ENCODE measurements at regions not wholly inside any gene's neighbourhood (a gene's known extent, or its start where the extent isn't known, plus 50 kb on each side); places are given as distances from the start of the nearest gene placed in this dataset.
"Not testable (repeated sequence)": the region's sequence is repeated elsewhere in the genome, so short reads cannot be mapped to it uniquely, and the experiment has no call there.

GRCh38 chr1:73842436-73842835 is 355.5 kb downstream of the LRRIQ3 start:
- no peak for DNase-seq (ENCODE audit: low read depth)

- DNase-seq (ENCODE audit: low read depth): peak; percentile 29
Observed at GRCh38 chr1:73839922-73840321, 358.1 kb downstream of the LRRIQ3 start.

DNA sequence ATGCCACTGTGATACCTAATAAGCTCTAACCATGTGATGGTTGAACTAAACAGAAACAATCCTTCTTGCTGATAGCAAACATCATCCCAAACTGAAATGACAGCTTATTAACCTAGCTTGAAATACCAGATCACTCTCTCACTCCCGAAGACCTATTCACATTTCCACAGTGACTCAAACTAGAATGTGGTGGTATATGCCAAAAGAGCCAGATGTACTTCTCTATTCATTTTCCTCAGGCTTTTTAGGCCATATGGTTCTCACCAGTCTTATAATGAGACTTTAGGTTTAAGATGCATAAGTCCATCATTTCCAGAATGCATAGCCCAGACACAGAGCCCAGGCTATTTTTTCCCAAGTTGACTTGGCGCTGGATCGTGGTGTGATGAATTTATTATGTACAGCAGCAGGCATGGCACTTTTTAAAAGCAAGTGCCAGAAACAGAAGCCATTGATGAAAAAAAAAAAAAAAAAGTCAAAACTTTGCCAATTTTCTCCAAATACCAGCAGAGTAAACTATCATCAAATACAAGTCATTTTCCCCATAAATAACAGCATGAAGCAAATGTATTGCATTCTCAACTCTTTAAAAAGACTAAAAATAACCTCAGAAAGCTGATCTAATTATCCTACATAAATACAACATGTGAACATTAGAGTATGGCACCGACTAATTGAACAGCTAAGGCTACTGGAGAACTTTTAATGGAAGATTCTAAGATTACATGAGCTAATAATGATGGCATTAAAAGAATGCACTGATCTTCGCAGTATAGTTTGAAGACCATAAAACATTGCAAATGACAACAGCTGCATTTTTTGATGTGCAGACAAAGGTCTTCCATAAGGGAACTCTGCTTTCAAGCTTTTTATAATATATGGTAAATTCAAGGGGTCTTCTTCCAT is 365.4 kb downstream of the LRRIQ3 start:
- DNase-seq (ENCODE audit: low read depth): no peak

GRCh38 chr1:73827283-73827682 is 370.7 kb downstream of the LRRIQ3 start:
- not testable (repeated sequence) for DNase-seq (ENCODE audit: low read depth)

GRCh38 chr1:73824065-73824464 is 373.9 kb downstream of the LRRIQ3 start:
- no peak for DNase-seq (ENCODE audit: low read depth)

- DNase-seq (ENCODE audit: low read depth): no peak
Observed at GRCh38 chr1:73821520-73821919, 376.5 kb downstream of the LRRIQ3 start.

- no peak for DNase-seq (ENCODE audit: low read depth)
Observed at GRCh38 chr1:73820843-73821242, 377.1 kb downstream of the LRRIQ3 start.

- DNase-seq (ENCODE audit: low read depth): no peak
Observed at GRCh38 chr1:73813716-73814115, 384.3 kb downstream of the LRRIQ3 start.

DNA sequence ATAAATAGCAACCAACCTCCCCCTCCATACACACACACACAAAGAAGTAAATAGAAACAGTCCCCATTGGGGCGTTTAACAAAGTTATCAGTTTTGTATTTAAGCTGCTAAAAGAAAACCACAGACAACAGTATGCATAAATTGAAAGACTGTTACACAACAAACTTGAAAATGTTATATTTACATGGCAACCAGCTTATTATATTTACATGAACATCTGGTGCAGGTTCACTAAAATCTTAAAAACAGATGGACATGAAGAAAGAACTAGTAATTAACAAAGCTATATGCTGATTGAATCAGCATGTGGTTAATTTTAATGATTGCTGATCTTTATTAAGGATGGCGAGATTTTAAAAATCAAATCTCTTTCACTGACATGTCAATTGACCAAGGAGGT is 384.7 kb downstream of the LRRIQ3 start:
- DNase-seq (ENCODE audit: low read depth): no peak

DNA sequence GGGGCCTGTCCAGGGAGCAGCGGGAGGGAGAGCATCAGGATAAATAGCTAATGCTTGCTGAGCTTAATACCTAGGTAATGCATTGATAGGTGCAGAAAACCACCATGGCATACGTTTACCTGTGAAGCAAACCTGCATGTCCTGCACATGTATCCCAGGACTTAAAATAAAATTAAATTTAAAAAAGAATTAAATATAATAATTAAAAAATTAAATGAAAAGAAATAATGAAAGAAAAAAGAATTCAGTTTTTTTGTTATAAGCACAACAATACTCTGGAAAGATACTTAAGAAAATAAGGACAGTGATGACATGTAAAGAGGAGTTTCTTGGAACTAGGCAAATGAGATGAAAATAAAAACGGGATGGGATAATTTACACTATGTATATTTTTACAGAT is 386.2 kb downstream of the LRRIQ3 start:
- DNase-seq (ENCODE audit: low read depth): no peak

- DNase-seq (ENCODE audit: low read depth): no peak
Observed at GRCh38 chr1:73804935-73805334, 393.0 kb downstream of the LRRIQ3 start.

DNA sequence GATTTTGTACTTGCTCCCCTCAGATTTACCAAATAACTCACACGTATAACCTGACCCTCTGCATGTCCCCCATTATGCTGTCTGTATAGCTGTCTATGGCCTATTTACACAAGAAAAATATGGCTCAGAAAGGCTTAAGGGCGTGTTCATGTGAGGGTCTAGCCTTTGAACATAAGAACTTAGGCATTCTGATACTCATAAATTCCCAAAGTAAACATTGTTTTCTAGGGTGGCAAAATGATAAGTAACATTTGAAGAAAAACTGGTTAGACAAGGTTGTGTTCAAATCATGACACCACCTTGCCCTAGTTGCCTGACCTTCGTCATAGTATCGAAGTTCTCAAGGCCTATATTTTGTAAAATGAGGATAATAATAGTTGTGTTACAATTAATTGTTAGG is 394.6 kb downstream of the LRRIQ3 start:
- DNase-seq (ENCODE audit: low read depth): no peak

- peak; percentile 23 for DNase-seq (ENCODE audit: low read depth)
Observed at GRCh38 chr1:73801912-73802429, 396.0 kb downstream of the LRRIQ3 start.

- DNase-seq (ENCODE audit: low read depth): peak; percentile 59
Observed at GRCh38 chr1:73800376-73800775, 397.6 kb downstream of the LRRIQ3 start.

- no peak for DNase-seq (ENCODE audit: low read depth)
Observed at GRCh38 chr1:73789965-73790364, 408.0 kb downstream of the LRRIQ3 start.

DNA sequence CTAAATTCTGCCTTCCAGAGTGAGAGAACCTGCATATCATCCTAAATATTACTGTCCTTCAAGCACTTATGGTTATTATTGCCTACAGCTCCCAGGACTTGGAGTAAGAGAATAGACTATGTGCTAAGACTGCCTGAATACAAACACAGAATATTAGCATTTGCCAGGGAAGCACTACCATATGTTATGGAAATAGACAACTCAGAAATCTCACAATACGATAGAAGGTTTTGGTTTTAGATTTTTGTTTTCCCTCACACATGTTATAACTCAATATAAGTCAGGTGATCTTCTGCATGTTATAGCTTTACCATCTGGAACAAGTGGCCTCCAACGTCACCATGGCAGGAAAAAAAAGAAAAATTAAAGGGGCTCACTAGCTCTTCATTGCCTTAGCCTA is 413.9 kb downstream of the LRRIQ3 start:
- no peak for DNase-seq (ENCODE audit: low read depth)

- DNase-seq (ENCODE audit: low read depth): no peak
Observed at GRCh38 chr1:73783352-73783751, 414.6 kb downstream of the LRRIQ3 start.

DNA sequence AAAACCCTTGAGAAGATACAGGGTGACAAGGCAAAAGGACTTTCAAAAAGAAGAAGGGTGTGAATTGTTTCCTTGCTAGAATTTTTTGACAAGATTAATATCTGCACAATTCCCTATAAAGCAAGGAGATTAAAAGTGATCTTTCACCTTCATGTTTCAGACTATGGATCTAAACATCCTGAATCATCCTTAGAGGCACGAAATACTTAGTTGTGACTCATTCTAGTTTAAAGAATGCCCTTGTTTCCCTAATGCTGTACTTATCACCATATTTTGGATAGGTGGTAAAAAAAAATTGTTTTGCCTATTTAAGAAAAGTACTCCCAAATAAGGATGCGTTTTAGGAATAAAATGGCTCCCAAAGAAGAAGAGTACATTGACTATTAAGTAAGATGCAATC is 415.1 kb downstream of the LRRIQ3 start:
- DNase-seq (ENCODE audit: low read depth): peak; percentile 16

GRCh38 chr1:73781251-73781650 is 416.7 kb downstream of the LRRIQ3 start:
- DNase-seq (ENCODE audit: low read depth): peak; percentile 47

GRCh38 chr1:73778471-73778870 is 419.5 kb downstream of the LRRIQ3 start:
- no peak for DNase-seq (ENCODE audit: low read depth)

DNA sequence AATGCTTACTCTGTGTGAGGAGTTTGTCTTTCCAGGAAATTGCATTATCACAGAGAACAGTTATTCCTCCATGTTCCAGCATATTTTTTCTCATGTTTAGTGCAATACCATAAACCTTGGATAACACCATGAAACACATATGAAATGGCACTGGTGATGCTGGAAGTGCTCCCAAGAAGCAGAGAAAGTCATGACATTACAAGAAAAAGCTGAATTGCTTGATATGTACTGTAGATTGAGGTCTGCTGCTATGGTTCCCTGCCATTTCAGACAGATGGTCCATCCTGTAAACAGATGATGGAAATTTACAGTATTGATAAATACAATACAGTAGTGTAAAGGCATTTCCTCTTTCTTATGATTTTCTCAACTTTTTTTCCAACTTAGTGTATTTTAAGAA is 422.1 kb downstream of the LRRIQ3 start:
- no peak for DNase-seq (ENCODE audit: low read depth)

GRCh38 chr1:73772941-73773340 is 425.0 kb downstream of the LRRIQ3 start:
- DNase-seq (ENCODE audit: low read depth): no peak

DNA sequence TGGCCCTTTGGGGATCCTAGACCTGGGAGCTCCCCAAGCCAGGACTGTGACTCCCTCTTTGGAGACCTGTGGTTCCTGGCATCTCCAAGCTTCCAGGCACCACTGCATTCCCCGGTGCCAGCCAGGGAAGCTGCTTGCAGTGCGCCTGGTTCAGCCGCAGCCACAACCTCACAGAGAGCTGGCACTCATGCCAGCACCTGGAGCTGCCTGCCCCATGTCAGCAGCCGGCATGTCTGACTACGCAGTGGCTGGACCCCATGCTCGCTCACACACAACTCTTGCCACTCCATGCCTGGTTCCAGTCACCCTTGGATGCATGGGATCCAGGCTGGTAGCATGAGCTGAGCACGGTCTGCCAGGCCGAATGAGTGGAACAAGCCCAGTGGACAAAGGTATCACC is 426.6 kb downstream of the LRRIQ3 start:
- DNase-seq (ENCODE audit: low read depth): no peak
